Middle frontal gyrus (tissue), 1 donor: ENCODE measurements at regions not wholly inside any gene's neighbourhood (a gene's known extent, or its start where the extent isn't known, plus 50 kb on each side); places are given as distances from the start of the nearest gene placed in this dataset.

ENCODE experiments used
- DNase-seq: peaks from one replicate; pipeline ENCODE4 v3.0.0-alpha.2; 2015; ENCODE audit warnings: low spot score; ENCODE audit errors: extremely low spot score

GRCh38 chr2:18426174-18426573, 134.3 kb downstream of the RDH14 start:
- DNase-seq = no peak

GRCh38 chr2:18425210-18425703, 135.2 kb downstream of the RDH14 start:
- no peak for DNase-seq

GRCh38 chr2:18423636-18424035, 136.8 kb downstream of the RDH14 start:
- no peak for DNase-seq

GRCh38 chr2:18422432-18423165, 137.9 kb downstream of the RDH14 start:
- no peak for DNase-seq

GRCh38 chr2:18413676-18414396, 146.6 kb downstream of the RDH14 start:
- DNase-seq = no peak

- DNase-seq = no peak
Measured at GRCh38 chr2:18412980-18413675, 147.3 kb downstream of the RDH14 start.

- no peak for DNase-seq
Measured at GRCh38 chr2:18411626-18412025, 148.8 kb downstream of the RDH14 start.

GRCh38 chr2:18410543-18410942, 149.9 kb downstream of the RDH14 start:
- no peak for DNase-seq

- no peak for DNase-seq
Measured at GRCh38 chr2:18408638-18409037, 151.8 kb downstream of the RDH14 start.

- DNase-seq = no peak
Measured at GRCh38 chr2:18406219-18406618, 154.2 kb downstream of the RDH14 start.

- no peak for DNase-seq
Measured at GRCh38 chr2:18404708-18405107, 155.7 kb downstream of the RDH14 start.

- DNase-seq = no peak
Measured at GRCh38 chr2:18403921-18404522, 156.4 kb downstream of the RDH14 start.

GRCh38 chr2:18402831-18403230, 157.6 kb downstream of the RDH14 start:
- DNase-seq = no peak

- no peak for DNase-seq
Measured at GRCh38 chr2:18401471-18401870, 159.0 kb downstream of the RDH14 start.

- no peak for DNase-seq
Measured at GRCh38 chr2:18399601-18400000, 160.9 kb downstream of the RDH14 start.

- no peak for DNase-seq
Measured at GRCh38 chr2:18398833-18399232, 161.6 kb downstream of the RDH14 start.

GRCh38 chr2:18396329-18397010, 164.0 kb downstream of the RDH14 start:
- no peak for DNase-seq

- no peak for DNase-seq
Measured at GRCh38 chr2:18395555-18395954, 164.9 kb downstream of the RDH14 start.

GRCh38 chr2:18387441-18388206, 172.8 kb downstream of the RDH14 start:
- DNase-seq = peak; percentile 53

GRCh38 chr2:18384242-18384641, 176.2 kb downstream of the RDH14 start:
- no peak for DNase-seq
